ENCODE measurements at regions not wholly inside any gene's neighbourhood (a gene's known extent, or its start where the extent isn't known, plus 50 kb on each side); places are given as distances from the start of the nearest gene placed in this dataset.

DNA sequence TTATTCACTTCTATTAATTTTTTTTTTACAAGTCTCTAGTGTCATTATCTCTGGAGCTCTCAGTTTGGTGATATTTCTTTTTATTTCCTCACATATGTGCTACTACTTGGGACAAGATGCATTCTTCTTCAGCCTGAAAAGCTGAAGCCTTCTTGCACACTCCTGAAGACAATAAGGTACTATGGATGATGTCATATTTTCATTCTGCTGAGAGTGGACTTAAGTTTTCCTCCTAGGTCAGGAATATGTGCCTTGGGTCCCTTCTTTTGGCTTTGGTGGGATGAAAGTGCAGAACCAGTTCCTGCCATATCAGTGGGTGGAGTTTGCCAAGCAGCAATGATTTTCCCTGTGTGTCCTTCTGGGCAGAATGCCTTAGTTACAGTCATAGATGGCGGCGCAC, 188.7 kb upstream of the EYA4 start:
- H3K18ac ChIP-seq (ENCODE audit: extremely low read depth, low read length), result no peak overlapping the region
- H3K36me3 ChIP-seq (ENCODE audit: control insufficient read depth in 2 of 4, insufficient read depth in 4 of 4, low read length in 3 of 4), result no peaks in the 10 kb centered on the region
- no peak overlapping the region for H2BK120ac ChIP-seq (replicated peaks; ENCODE audit: low read depth, low read length)
- H3K56ac ChIP-seq (replicated peaks; ENCODE audit: insufficient read length, low read depth, low read length), result no peak overlapping the region
- H2AFZ ChIP-seq (ENCODE audit: low read length), result no peak overlapping the region
- POLR2A ChIA-PET (ENCODE audit: partially characterized antibody), result no interaction called here
- no peaks in the 10 kb centered on the region for H3K9me3 ChIP-seq (ENCODE audit: insufficient read depth in 2 of 2, low read depth in 1 of 2, low read length in 1 of 2)
- H4K5ac ChIP-seq (ENCODE audit: insufficient read length, low read depth, low read length), result no peak overlapping the region
- H2BK5ac ChIP-seq (ENCODE audit: low read depth, low read length), result no peak overlapping the region
- no peaks in the 10 kb centered on the region for H4K20me1 ChIP-seq (replicated peaks in 1 of 2; ENCODE audit: control insufficient read depth in 1 of 2, insufficient read depth in 2 of 2, low read length in 2 of 2)
- no peak overlapping the region for H4K91ac ChIP-seq (replicated peaks; ENCODE audit: insufficient read length, low read length)
- H3K14ac ChIP-seq (ENCODE audit: insufficient read length), result no peak overlapping the region
- H2BK20ac ChIP-seq (ENCODE audit: low read length), result no peak overlapping the region
- H3K4me1 ChIP-seq (replicated peaks in 1 of 4; ENCODE audit: control insufficient read depth in 3 of 4, insufficient read depth in 4 of 4, low read length in 3 of 4), result peaks cover 6 to 18% (median 12%) of the 10 kb centered on the region in 4 experiments; a peak in 6 of 7 replicates
- no peak for DNase-seq (ENCODE audit: low read depth in 1 of 2, low spot score in 2 of 2)
- H3K27ac ChIP-seq (ENCODE audit: low read depth, low read length), result no peak overlapping the region
- no peak overlapping the region for H3K4me3 ChIP-seq (ENCODE audit: extremely low read depth in 1 of 4, insufficient read depth in 2 of 4, low read depth in 3 of 4, low read length in 4 of 4)
- H3K79me2 ChIP-seq (ENCODE audit: control insufficient read depth in 1 of 2, insufficient read depth in 2 of 2, low read length in 2 of 2), result no peaks in the 10 kb centered on the region
- H3K4ac ChIP-seq (replicated peaks; ENCODE audit: insufficient read length, low read depth, low read length), result no peak overlapping the region
- FAIRE-seq, result no peak
- H3K9ac ChIP-seq (replicated peaks in 1 of 4; ENCODE audit: extremely low read depth in 1 of 4, low read depth in 3 of 4, low read length in 3 of 4), result no peak overlapping the region
- no peak overlapping the region for H2BK15ac ChIP-seq (ENCODE audit: low read length)
- no peak overlapping the region for H4K8ac ChIP-seq (ENCODE audit: extremely low read depth, insufficient read depth, low read length)
- WGBS, 2 experiments (ENCODE audit: extremely low coverage in 1 of 2, insufficient coverage in 1 of 2, insufficient read length in 1 of 2, insufficient replicate concordance in 2 of 2, low coverage in 1 of 2, low lambda C conversion rate in 2 of 2, missing lambda C conversion rate in 1 of 2), result 96% methylated on average over 2 of the region's 2 CpGs; no CpG with 5 or more reads in 1 of the 2 experiments
- CTCF ChIA-PET (ENCODE audit: partially characterized antibody), result interaction anchor here (0.8 to 1.8 kb wide), 4 partner anchors 11 to 91 kb away, joined by 3 to 9 read pairs (median 4); no protein-coding TSS in a partner anchor
- H2BK12ac ChIP-seq (ENCODE audit: low read depth, low read length), result no peak overlapping the region
- H3K4me2 ChIP-seq (ENCODE audit: insufficient read depth in 1 of 2, low read depth in 2 of 2, low read length in 2 of 2), result no peak overlapping the region
- H2AK5ac ChIP-seq (ENCODE audit: low read depth, low read length), result no peak overlapping the region
- no peaks in the 10 kb centered on the region; the same call in 1 of the 2 replicates for H3K23me2 ChIP-seq (ENCODE audit: low read depth, low read length)
- H3K79me1 ChIP-seq (ENCODE audit: low read depth, low read length), result no peaks in the 10 kb centered on the region
- no peaks in the 10 kb centered on the region for H3K27me3 ChIP-seq (replicated peaks in 1 of 4; ENCODE audit: control insufficient read depth in 3 of 4, extremely low read depth in 1 of 4, insufficient read depth in 3 of 4, low read length in 3 of 4)
- H3K23ac ChIP-seq (ENCODE audit: insufficient read length), result no peak overlapping the region
- TF ChIP-seq BCL11A (IDR thresholded peaks at IDR 0.05; ENCODE audit: low read depth in 2 of 2, low read length in 2 of 2) (no peak), EZH2 (IDR thresholded peaks at IDR 0.05; ENCODE audit: low read depth, low read length, severe bottlenecking) (no peak), ASH2L (IDR thresholded peaks at IDR 0.05; ENCODE audit: low read length) (no peak), RXRA (IDR thresholded peaks at IDR 0.05; ENCODE audit: insufficient read depth, low read depth, low read length) (no peak), TAF7 (optimal IDR thresholded peaks at IDR 0.05; ENCODE audit: borderline replicate concordance, low read depth, low read length) (no peak)

Measured in H1 (cell line).